OCI-LY3 (cell line): ENCODE measurements at regions not wholly inside any gene's neighbourhood (a gene's known extent, or its start where the extent isn't known, plus 50 kb on each side); places are given as distances from the start of the nearest gene placed in this dataset.

Experiments
- EZH2phosphoT487 ChIP-seq: fragments of 200-600 bp; shearing (Covaris generic); IDR thresholded peaks from 2 replicates; pipeline ENCODE4 v1.6.1; 2018; ENCODE audit warnings: antibody characterized with exemption, mixed run types, low read depth
- TF ChIP-seq, protein P1 (sequence below): fragments of 200-600, 300-600 bp; sonication (generic); IDR thresholded peaks from 2 replicates; pipeline ENCODE4 v1.5.1; 2014; ENCODE audit warnings: antibody characterized with exemption, low read length, low read depth

DNA sequence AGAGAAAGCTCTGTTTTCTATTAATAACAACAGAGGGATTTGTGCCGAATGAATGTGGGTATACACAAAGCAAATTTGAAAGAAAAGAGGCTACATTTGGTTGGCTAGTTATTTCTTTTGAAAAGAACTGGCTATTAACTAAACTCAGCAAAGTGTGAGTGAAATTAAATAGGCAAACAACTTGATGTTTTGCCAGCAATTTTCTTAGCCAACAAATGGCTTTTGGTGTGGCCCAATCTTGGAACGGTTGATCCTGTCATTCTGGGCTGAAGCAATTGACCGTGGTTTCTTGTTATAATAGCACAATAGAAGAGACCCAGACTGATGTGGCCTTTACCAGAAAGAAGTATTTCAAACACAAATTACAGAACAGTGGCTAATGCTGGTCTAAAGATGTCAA, 898.6 kb downstream of the KCNMA1 start:
- TF ChIP-seq, protein P1, sequence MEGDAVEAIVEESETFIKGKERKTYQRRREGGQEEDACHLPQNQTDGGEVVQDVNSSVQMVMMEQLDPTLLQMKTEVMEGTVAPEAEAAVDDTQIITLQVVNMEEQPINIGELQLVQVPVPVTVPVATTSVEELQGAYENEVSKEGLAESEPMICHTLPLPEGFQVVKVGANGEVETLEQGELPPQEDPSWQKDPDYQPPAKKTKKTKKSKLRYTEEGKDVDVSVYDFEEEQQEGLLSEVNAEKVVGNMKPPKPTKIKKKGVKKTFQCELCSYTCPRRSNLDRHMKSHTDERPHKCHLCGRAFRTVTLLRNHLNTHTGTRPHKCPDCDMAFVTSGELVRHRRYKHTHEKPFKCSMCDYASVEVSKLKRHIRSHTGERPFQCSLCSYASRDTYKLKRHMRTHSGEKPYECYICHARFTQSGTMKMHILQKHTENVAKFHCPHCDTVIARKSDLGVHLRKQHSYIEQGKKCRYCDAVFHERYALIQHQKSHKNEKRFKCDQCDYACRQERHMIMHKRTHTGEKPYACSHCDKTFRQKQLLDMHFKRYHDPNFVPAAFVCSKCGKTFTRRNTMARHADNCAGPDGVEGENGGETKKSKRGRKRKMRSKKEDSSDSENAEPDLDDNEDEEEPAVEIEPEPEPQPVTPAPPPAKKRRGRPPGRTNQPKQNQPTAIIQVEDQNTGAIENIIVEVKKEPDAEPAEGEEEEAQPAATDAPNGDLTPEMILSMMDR = no peak
- TF ChIP-seq EZH2phosphoT487 = no peak
